Caco-2 (cell line): ENCODE measurements at regions not wholly inside any gene's neighbourhood (a gene's known extent, or its start where the extent isn't known, plus 50 kb on each side); places are given as distances from the start of the nearest gene placed in this dataset.

Experiments
- BruUV-seq: library from RNA; stranded (reverse); fragments of 400-500 nt; replicated peaks from 2 replicates; lab custom pipeline; 2021; lab: Mats Ljungman, UMichigan
- CTCF ChIA-PET: fragments of 300-600 bp; sonication (Branson Sonifier 250); formaldehyde crosslinking; loops from one replicate; lab custom pipeline; 2022; ENCODE audit warnings: antibody characterized with exemption; lab: Charles Lee
- POLR2A ChIA-PET: fragments of 300-600 bp; sonication (Branson Sonifier 250); formaldehyde crosslinking; loops from one replicate; lab custom pipeline; 2022; ENCODE audit warnings: antibody characterized with exemption; lab: Charles Lee
- DNase-seq, 2 experiments: peaks; one replicate each; pipeline versions ENCODE4 v3.0.0 to v3.0.0-alpha.2; 2020 to 2022
- H3K27me3 ChIP-seq: replicated peaks from 2 replicates; pipeline ENCODE4 v1.6.0; 2011; ENCODE audit warnings: low read length; ENCODE audit not compliant: control insufficient read depth, insufficient read depth
- H3K36me3 ChIP-seq: 2 replicates; pipeline ENCODE4 v1.5.1; 2011; ENCODE audit warnings: low read length; ENCODE audit not compliant: control insufficient read depth, insufficient read depth
- H3K4me1 ChIP-seq: fragments of 250-450 bp; sonication (Bioruptor Pico); 2 replicates; pipeline ENCODE4 v1.5.1; 2020; ENCODE audit warnings: mild to moderate bottlenecking
- H3K4me3 ChIP-seq: 2 replicates; pipeline ENCODE4 v1.5.1; 2011; ENCODE audit warnings: low read depth, mild to moderate bottlenecking, control low read depth, low read length
- H3K9me3 ChIP-seq: fragments of 250-450 bp; sonication (Bioruptor Pico); 2 replicates; pipeline ENCODE4 v1.5.1; 2020; ENCODE audit warnings: mild to moderate bottlenecking, moderate library complexity
- H3K27ac Mint-ChIP-seq: one replicate; pipeline ENCODE4 v1.8.0; 2022; ENCODE audit warnings: mixed read lengths; ENCODE audit not compliant: unreplicated experiment
- H3K27me3 Mint-ChIP-seq: one replicate; pipeline ENCODE4 v1.8.0; 2022; ENCODE audit warnings: mixed read lengths; ENCODE audit not compliant: insufficient read depth, unreplicated experiment
- H3K36me3 Mint-ChIP-seq: one replicate; pipeline ENCODE4 v1.8.0; 2022; ENCODE audit warnings: mild to moderate bottlenecking, mixed read lengths; ENCODE audit not compliant: insufficient read depth, unreplicated experiment
- H3K4me1 Mint-ChIP-seq: one replicate; pipeline ENCODE4 v1.8.0; 2022; ENCODE audit warnings: low read depth, mixed read lengths; ENCODE audit not compliant: unreplicated experiment
- H3K4me3 Mint-ChIP-seq: one replicate; pipeline ENCODE4 v1.8.0; 2022; ENCODE audit warnings: mild to moderate bottlenecking, moderate library complexity, mixed read lengths; ENCODE audit not compliant: unreplicated experiment
- H3K9me3 Mint-ChIP-seq: one replicate; pipeline ENCODE4 v1.8.0; 2022; ENCODE audit warnings: mixed read lengths; ENCODE audit not compliant: unreplicated experiment
- intact Hi-C: fragments of 100-400 bp; cut with micrococcal nuclease; formaldehyde crosslinking; loops from one replicate; pipeline ENCODE4 v1.10.0; 2022; ENCODE audit not compliant: unreplicated experiment
- TF ChIP-seq, protein P1 (sequence below), 2 experiments: fragments of 200-600 bp in 1 of 2; IDR thresholded peaks; 1 replicate in 1 of 2; 2 replicates in 1 of 2; pipeline versions ENCODE4 v1.5.1 to v1.8.0; 2011 to 2022; ENCODE audit warnings: antibody characterized with exemption in 1 of 2, control low read depth in 1 of 2, inconsistent platforms in 1 of 2, low read depth in 1 of 2, low read length in 1 of 2, mild to moderate bottlenecking in 1 of 2, moderate library complexity in 1 of 2; ENCODE audit not compliant: insufficient read depth in 1 of 2, severe bottlenecking in 1 of 2, unreplicated experiment in 1 of 2

- DNase-seq: no peak
- Histone ChIP-seq H3K4me3 (no peak overlapping the region), H3K9me3 (peaks cover 3% of the 10 kb centered on the region; the same call in 1 of the 2 replicates), H3K27me3 (no peaks in the 10 kb centered on the region), H3K36me3 (no peaks in the 10 kb centered on the region), H3K4me1 (no peaks in the 10 kb centered on the region)
- Mint-ChIP-seq H3K9me3 (no peaks in the 10 kb centered on the region), H3K4me3 (no peak overlapping the region), H3K27me3 (no peaks in the 10 kb centered on the region), H3K4me1 (no peaks in the 10 kb centered on the region), H3K27ac (no peak overlapping the region), H3K36me3 (no peaks in the 10 kb centered on the region)
- ChIA-PET POLR2A (no interaction called here), CTCF (no interaction called here)
- no TSS peak for BruUV-seq
- intact Hi-C loops: no loop called here
- TF ChIP-seq, protein P1, sequence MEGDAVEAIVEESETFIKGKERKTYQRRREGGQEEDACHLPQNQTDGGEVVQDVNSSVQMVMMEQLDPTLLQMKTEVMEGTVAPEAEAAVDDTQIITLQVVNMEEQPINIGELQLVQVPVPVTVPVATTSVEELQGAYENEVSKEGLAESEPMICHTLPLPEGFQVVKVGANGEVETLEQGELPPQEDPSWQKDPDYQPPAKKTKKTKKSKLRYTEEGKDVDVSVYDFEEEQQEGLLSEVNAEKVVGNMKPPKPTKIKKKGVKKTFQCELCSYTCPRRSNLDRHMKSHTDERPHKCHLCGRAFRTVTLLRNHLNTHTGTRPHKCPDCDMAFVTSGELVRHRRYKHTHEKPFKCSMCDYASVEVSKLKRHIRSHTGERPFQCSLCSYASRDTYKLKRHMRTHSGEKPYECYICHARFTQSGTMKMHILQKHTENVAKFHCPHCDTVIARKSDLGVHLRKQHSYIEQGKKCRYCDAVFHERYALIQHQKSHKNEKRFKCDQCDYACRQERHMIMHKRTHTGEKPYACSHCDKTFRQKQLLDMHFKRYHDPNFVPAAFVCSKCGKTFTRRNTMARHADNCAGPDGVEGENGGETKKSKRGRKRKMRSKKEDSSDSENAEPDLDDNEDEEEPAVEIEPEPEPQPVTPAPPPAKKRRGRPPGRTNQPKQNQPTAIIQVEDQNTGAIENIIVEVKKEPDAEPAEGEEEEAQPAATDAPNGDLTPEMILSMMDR (IDR thresholded peaks at IDR 0.05; ENCODE audit: insufficient read depth in 1 of 2, low read depth in 1 of 2, low read length in 1 of 2, severe bottlenecking in 1 of 2, unreplicated experiment in 1 of 2): no peak
These were observed 1151.2 kb downstream of the PCDH17 start for GRCh38 chr13:58782736-58783135.

- POLR2A ChIA-PET: no interaction called here
- Mint-ChIP-seq H3K36me3 (no peaks in the 10 kb centered on the region), H3K9me3 (no peaks in the 10 kb centered on the region), H3K4me3 (no peak overlapping the region), H3K27me3 (no peaks in the 10 kb centered on the region), H3K4me1 (no peaks in the 10 kb centered on the region), H3K27ac (no peak overlapping the region)
- Histone ChIP-seq H3K4me1 (no peaks in the 10 kb centered on the region), H3K4me3 (no peak overlapping the region), H3K27me3 (no peaks in the 10 kb centered on the region), H3K36me3 (no peaks in the 10 kb centered on the region), H3K9me3 (no peaks in the 10 kb centered on the region)
- intact Hi-C loops: no loop called here
- no peak for DNase-seq
- CTCF ChIA-PET: no interaction called here
- BruUV-seq: no TSS peak
- TF ChIP-seq, protein P1 (IDR thresholded peaks at IDR 0.05; ENCODE audit: insufficient read depth in 1 of 2, low read depth in 1 of 2, low read length in 1 of 2, severe bottlenecking in 1 of 2, unreplicated experiment in 1 of 2): no peak
These were observed 1161.3 kb downstream of the PCDH17 start for GRCh38 chr13:58792854-58793253.

- H3K27me3 Mint-ChIP-seq: no peaks in the 10 kb centered on the region
- H3K4me3 Mint-ChIP-seq: no peak overlapping the region
- no peaks in the 10 kb centered on the region for H3K9me3 ChIP-seq
- no peaks in the 10 kb centered on the region for H3K9me3 Mint-ChIP-seq
- TF ChIP-seq, protein P1 (IDR thresholded peaks at IDR 0.05; ENCODE audit: insufficient read depth in 1 of 2, low read depth in 1 of 2, low read length in 1 of 2, severe bottlenecking in 1 of 2, unreplicated experiment in 1 of 2): no peak
- H3K4me1 Mint-ChIP-seq: no peaks in the 10 kb centered on the region
- no peaks in the 10 kb centered on the region for H3K27me3 ChIP-seq
- intact Hi-C loops: no loop called here
- DNase-seq: no peak
- BruUV-seq: no TSS peak
- H3K36me3 ChIP-seq: no peaks in the 10 kb centered on the region
- H3K36me3 Mint-ChIP-seq: no peaks in the 10 kb centered on the region
- no peak overlapping the region for H3K4me3 ChIP-seq
- H3K27ac Mint-ChIP-seq: no peak overlapping the region
- ChIA-PET CTCF (no interaction called here), POLR2A (no interaction called here)
- H3K4me1 ChIP-seq: no peaks in the 10 kb centered on the region
These were observed 1164.2 kb downstream of the PCDH17 start for GRCh38 chr13:58795715-58796114.
